ENCODE measurements at regions not wholly inside any gene's neighbourhood (a gene's known extent, or its start where the extent isn't known, plus 50 kb on each side); places are given as distances from the start of the nearest gene placed in this dataset.

GRCh38 chr12:72095025-72095424 lies 156.4 kb downstream of the TPH2 start:
- no TSS peak for BruUV-seq (replicated peaks)
- Histone ChIP-seq H3K9ac (ENCODE audit: insufficient read depth, low read depth, low read length) (no peak overlapping the region), H3K4me2 (ENCODE audit: low read depth, low read length) (no peak overlapping the region), H3K79me2 (ENCODE audit: insufficient read depth, low read length) (no peaks in the 10 kb centered on the region), H4K20me1 (ENCODE audit: insufficient read depth, low read length) (no peaks in the 10 kb centered on the region), H3K27ac (ENCODE audit: extremely low read length, insufficient read depth, low read length) (no peak overlapping the region), H3K36me3 (replicated peaks in 1 of 2; ENCODE audit: control insufficient read depth in 1 of 2, insufficient read depth in 2 of 2, low read length in 2 of 2) (no peaks in the 10 kb centered on the region), H3K9me3 (ENCODE audit: low read length) (no peaks in the 10 kb centered on the region), H2AFZ (ENCODE audit: low read length) (no peak overlapping the region), H3K4me1 (ENCODE audit: insufficient read depth, low read length) (no peaks in the 10 kb centered on the region), H3K27me3 (ENCODE audit: control insufficient read depth in 1 of 2, insufficient read depth in 2 of 2, low read length in 2 of 2) (no peaks in the 10 kb centered on the region), H3K4me3 (replicated peaks in 1 of 3; ENCODE audit: insufficient read depth in 1 of 3, low read depth in 2 of 3, low read length in 3 of 3) (no peak overlapping the region)
- DNase-seq (ENCODE audit: low spot score), result no peak
- in situ Hi-C loops (cut with HindIII; ENCODE audit: extremely low pct_ligation_motif_present, low pct_unique_long_range_greater_than_20kb), result no loop called here
- TF ChIP-seq MAFF (IDR thresholded peaks at IDR 0.05; ENCODE audit: low read depth, low read length) (no peak), ZNF589 (CRISPR knock-in tag; conservative IDR thresholded peaks at IDR 0.05) (no peak), ZNF574 (CRISPR knock-in tag; IDR thresholded peaks at IDR 0.05) (no peak), ZNF234 (CRISPR knock-in tag; conservative IDR thresholded peaks at IDR 0.05) (no peak), TCF7 (IDR thresholded peaks at IDR 0.05; ENCODE audit: low read depth) (no peak), ZSCAN22 (CRISPR knock-in tag; IDR thresholded peaks at IDR 0.05) (no peak)
- CTCF ChIA-PET (ENCODE audit: low intra/inter-chr PET ratio, low total read pairs), result no interaction called here
- no peak for ATAC-seq
- POLR2A ChIA-PET, result no interaction called here
- 4% methylated on average over 1 of the region's 1 CpG for WGBS (ENCODE audit: low lambda C conversion rate)
- FAIRE-seq, result no peak
- intact Hi-C loops (cut with micrococcal nuclease; ENCODE audit: unreplicated experiment), result no loop called here

- Histone ChIP-seq H2AFZ (ENCODE audit: low read length) (no peak overlapping the region), H3K4me3 (replicated peaks in 1 of 3; ENCODE audit: insufficient read depth in 1 of 3, low read depth in 2 of 3, low read length in 3 of 3) (no peak overlapping the region), H3K27me3 (ENCODE audit: control insufficient read depth in 1 of 2, insufficient read depth in 2 of 2, low read length in 2 of 2) (no peaks in the 10 kb centered on the region), H3K4me1 (ENCODE audit: insufficient read depth, low read length) (no peaks in the 10 kb centered on the region), H3K79me2 (ENCODE audit: insufficient read depth, low read length) (no peaks in the 10 kb centered on the region), H3K36me3 (replicated peaks in 1 of 2; ENCODE audit: control insufficient read depth in 1 of 2, insufficient read depth in 2 of 2, low read length in 2 of 2) (no peaks in the 10 kb centered on the region), H3K9me3 (ENCODE audit: low read length) (no peaks in the 10 kb centered on the region), H4K20me1 (ENCODE audit: insufficient read depth, low read length) (no peaks in the 10 kb centered on the region), H3K9ac (ENCODE audit: insufficient read depth, low read depth, low read length) (no peak overlapping the region), H3K27ac (ENCODE audit: extremely low read length, insufficient read depth, low read length) (no peak overlapping the region), H3K4me2 (ENCODE audit: low read depth, low read length) (no peak overlapping the region)
- ChIA-PET CTCF (ENCODE audit: low intra/inter-chr PET ratio, low total read pairs) (no interaction called here), POLR2A (no interaction called here)
- BruUV-seq (replicated peaks), result no TSS peak
- in situ Hi-C loops (cut with HindIII; ENCODE audit: extremely low pct_ligation_motif_present, low pct_unique_long_range_greater_than_20kb) (no loop called here), intact Hi-C loops (cut with micrococcal nuclease; ENCODE audit: unreplicated experiment) (no loop called here)
- FAIRE-seq (no peak), ATAC-seq (no peak), DNase-seq (ENCODE audit: low spot score) (no peak)
- 14% methylated on average over 4 of the region's 4 CpGs for WGBS (ENCODE audit: low lambda C conversion rate)
- TF ChIP-seq SP1 (IDR thresholded peaks at IDR 0.05) (no peak), SP1 (CRISPR knock-in tag; IDR thresholded peaks at IDR 0.05) (no peak), SP140L (CRISPR knock-in tag; IDR thresholded peaks at IDR 0.05; ENCODE audit: borderline replicate concordance) (no peak), ZNF260 (CRISPR knock-in tag; IDR thresholded peaks at IDR 0.05; ENCODE audit: borderline replicate concordance, low read depth) (no peak), ADNP (CRISPR knock-in tag; IDR thresholded peaks at IDR 0.05) (no peak), ISX (CRISPR knock-in tag; conservative IDR thresholded peaks at IDR 0.05) (no peak), HNF4A (CRISPR knock-in tag; IDR thresholded peaks at IDR 0.05) (no peak), ZNF354B (CRISPR knock-in tag; IDR thresholded peaks at IDR 0.05) (no peak), PHF20 (CRISPR knock-in tag; IDR thresholded peaks at IDR 0.05) (no peak), ZNF766 (CRISPR knock-in tag; IDR thresholded peaks at IDR 0.05; ENCODE audit: borderline replicate concordance) (no peak), ZNF3 (CRISPR knock-in tag; IDR thresholded peaks at IDR 0.05) (no peak), ZBTB43 (CRISPR knock-in tag; conservative IDR thresholded peaks at IDR 0.05) (no peak), TBX3 (IDR thresholded peaks at IDR 0.05; ENCODE audit: borderline replicate concordance) (no peak)
Measured at GRCh38 chr12:72098622-72099021, 160.0 kb downstream of the TPH2 start.

Data from HepG2 (cell line).